ENCODE measurements at regions not wholly inside any gene's neighbourhood (a gene's known extent, or its start where the extent isn't known, plus 50 kb on each side); places are given as distances from the start of the nearest gene placed in this dataset.

DNA sequence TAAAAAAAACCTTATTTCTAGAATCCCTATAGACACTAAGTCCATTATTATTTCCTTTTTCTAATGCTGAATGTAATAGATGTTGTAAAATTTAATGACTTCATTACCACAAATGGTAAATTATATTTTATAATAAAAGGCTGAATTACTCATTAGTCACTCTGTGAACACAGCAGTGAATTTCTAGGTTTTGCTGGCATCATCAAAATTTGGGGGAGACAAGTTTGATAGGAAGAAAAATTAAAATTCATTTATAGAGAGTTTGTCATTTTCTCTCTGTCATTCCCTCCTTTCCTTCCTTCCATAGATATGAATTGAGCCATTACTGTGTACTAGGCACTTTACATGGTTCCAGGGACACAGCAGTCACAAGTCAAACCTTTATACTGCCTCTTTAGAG lies 340.9 kb downstream of the TRIB2 start:
- no peak for ATAC-seq
- TF ChIP-seq, protein P1, sequence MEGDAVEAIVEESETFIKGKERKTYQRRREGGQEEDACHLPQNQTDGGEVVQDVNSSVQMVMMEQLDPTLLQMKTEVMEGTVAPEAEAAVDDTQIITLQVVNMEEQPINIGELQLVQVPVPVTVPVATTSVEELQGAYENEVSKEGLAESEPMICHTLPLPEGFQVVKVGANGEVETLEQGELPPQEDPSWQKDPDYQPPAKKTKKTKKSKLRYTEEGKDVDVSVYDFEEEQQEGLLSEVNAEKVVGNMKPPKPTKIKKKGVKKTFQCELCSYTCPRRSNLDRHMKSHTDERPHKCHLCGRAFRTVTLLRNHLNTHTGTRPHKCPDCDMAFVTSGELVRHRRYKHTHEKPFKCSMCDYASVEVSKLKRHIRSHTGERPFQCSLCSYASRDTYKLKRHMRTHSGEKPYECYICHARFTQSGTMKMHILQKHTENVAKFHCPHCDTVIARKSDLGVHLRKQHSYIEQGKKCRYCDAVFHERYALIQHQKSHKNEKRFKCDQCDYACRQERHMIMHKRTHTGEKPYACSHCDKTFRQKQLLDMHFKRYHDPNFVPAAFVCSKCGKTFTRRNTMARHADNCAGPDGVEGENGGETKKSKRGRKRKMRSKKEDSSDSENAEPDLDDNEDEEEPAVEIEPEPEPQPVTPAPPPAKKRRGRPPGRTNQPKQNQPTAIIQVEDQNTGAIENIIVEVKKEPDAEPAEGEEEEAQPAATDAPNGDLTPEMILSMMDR (IDR thresholded peaks at IDR 0.05) = no peak
- no peak for TF ChIP-seq POLR2A (IDR thresholded peaks at IDR 0.05)
- Histone ChIP-seq H3K27me3 (no peaks in the 10 kb centered on the region), H3K4me3 (no peak overlapping the region), H3K4me1 (peaks cover 0 to 6% (median 0%) of the 10 kb centered on the region in 12 donors), H3K9me3 (no peaks in the 10 kb centered on the region), H3K36me3 (no peaks in the 10 kb centered on the region), H3K27ac (no peak overlapping the region)
- intact Hi-C loops (cut with DNase I) = no loop called here
- DNase-seq = no peak

DNA sequence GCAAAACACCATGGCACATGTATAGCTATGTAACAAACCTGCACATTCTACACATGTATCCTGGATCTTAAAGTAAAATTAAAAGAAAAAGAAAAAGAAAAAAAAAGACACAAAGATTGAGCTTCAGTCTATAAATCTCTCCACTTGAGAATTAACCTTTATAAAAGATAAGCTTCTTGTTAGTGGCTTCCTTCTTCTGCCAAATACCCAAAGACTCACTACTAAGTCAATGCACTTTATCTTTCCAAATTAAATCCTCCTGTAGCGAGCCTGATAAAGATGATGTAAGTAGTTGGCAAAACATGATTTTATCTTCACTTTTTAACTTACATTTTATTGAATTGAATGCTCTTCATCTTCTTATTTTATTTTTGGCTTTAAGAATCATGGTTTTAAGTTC lies 349.9 kb downstream of the TRIB2 start:
- Histone ChIP-seq H3K27ac (no peak overlapping the region), H3K4me3 (no peak overlapping the region), H3K36me3 (no peaks in the 10 kb centered on the region), H3K4me1 (peaks cover 0 to 4% (median 0%) of the 10 kb centered on the region in 12 donors), H3K27me3 (no peaks in the 10 kb centered on the region), H3K9me3 (no peaks in the 10 kb centered on the region)
- 21 to 52% (median 39%) methylated on average over 1 of the region's 1 CpG for WGBS, 4 donors
- DNase-seq (no peak), ATAC-seq (no peak)
- intact Hi-C loops (cut with DNase I) = loop anchor here in 1 of 10 donors (10.0 kb wide), 1 partner anchor 128 kb away; no protein-coding TSS in a partner anchor
- TF ChIP-seq POLR2A (IDR thresholded peaks at IDR 0.05) = no peak
- TF ChIP-seq, protein P1 (IDR thresholded peaks at IDR 0.05) = no peak

DNA sequence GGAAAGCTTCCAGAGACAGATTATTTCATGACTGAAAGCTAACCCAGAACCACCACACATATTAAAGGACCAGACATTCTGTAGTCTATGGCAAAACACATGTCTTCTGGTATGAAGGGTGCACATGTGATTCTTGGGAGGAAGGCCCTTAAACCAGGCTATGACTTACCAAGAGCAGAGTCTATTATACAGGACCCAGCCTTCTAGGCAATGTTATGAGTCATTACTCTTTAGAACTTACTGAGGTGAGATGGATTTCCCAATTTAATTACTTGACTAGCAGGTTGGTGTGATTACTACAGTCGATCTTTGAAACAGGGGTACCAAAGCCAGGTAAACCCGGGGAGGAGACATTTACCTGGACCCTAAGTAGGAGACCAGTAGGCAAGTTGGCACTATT lies 350.8 kb downstream of the TRIB2 start:
- no peaks in the 10 kb centered on the region for H3K9me3 ChIP-seq
- intact Hi-C loops (cut with DNase I) = loop anchor here in 1 of 10 donors (10.0 kb wide), 1 partner anchor 127 kb away; no protein-coding TSS in a partner anchor
- H3K27me3 ChIP-seq = no peaks in the 10 kb centered on the region
- H3K27ac ChIP-seq = no peak overlapping the region
- TF ChIP-seq POLR2A (IDR thresholded peaks at IDR 0.05) = no peak
- TF ChIP-seq, protein P1 (IDR thresholded peaks at IDR 0.05) = no peak
- no peak for ATAC-seq
- H3K4me3 ChIP-seq = no peak overlapping the region
- DNase-seq = no peak
- H3K36me3 ChIP-seq = no peaks in the 10 kb centered on the region
- peaks cover 0 to 4% (median 0%) of the 10 kb centered on the region in 12 donors for H3K4me1 ChIP-seq
- 93 to 95% (median 93%) methylated on average over 2 of the region's 2 CpGs for WGBS, 4 donors

DNA sequence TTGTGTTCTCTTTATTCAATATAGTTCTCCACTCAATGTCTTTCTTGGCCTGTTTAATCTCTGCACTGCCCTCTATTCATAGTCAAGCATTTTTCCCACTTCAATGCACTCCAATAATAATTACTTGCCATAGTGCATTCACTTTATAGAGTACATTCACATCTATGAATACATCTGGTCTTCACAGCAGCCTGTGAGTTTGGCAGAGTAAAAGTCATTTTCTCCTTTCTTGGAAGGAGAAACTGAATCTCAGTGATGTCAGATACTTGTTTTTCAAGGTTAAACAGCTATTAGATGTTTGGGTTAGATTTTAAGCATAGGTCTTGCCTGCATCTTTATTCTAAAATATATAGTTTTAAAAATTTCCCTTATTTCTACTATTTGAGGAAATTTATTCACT lies 373.2 kb downstream of the TRIB2 start:
- DNase-seq (no peak), ATAC-seq (no peak)
- H3K4me3 ChIP-seq = no peak overlapping the region
- peaks cover 0 to 12% (median 0%) of the 10 kb centered on the region in 12 donors for H3K4me1 ChIP-seq
- no peaks in the 10 kb centered on the region for H3K27me3 ChIP-seq
- H3K36me3 ChIP-seq = no peaks in the 10 kb centered on the region
- TF ChIP-seq POLR2A (IDR thresholded peaks at IDR 0.05) = no peak
- TF ChIP-seq, protein P1 (IDR thresholded peaks at IDR 0.05) = no peak
- no peak overlapping the region for H3K27ac ChIP-seq
- no peaks in the 10 kb centered on the region for H3K9me3 ChIP-seq
- intact Hi-C loops (cut with DNase I) = no loop called here

Data from heart left ventricle (tissue), 16 donors.